ENCODE measurements at regions not wholly inside any gene's neighbourhood (a gene's known extent, or its start where the extent isn't known, plus 50 kb on each side); places are given as distances from the start of the nearest gene placed in this dataset.
A peak's percentile ranks its signal among the peaks of the same experiment; 100 is the strongest.
"Not testable (repeated sequence)": the region's sequence is repeated elsewhere in the genome, so short reads cannot be mapped to it uniquely, and the experiment has no call there.

- no peak for DNase-seq
Observed at GRCh38 chr4:181777518-181777917, 465.7 kb upstream of the TENM3 start.

DNA sequence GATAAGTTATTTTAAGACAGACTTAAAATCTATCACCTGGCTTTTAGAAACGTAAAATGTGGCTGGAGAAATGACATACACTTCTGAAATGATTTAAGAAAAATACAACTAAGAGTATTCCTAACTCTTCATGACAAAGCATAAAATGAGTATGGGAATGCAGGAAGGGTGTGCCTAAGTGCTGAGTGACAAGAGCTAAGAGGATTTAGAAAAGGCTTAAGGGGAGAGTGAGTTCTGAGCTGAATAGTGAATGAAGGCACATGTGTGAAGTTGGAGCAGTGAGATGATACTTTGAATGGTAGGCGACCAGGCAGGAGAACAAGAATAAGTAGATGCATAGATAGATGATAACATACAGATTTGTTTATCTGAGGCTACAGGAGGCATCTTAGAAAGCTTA is 458.3 kb upstream of the TENM3 start:
- no peak for DNase-seq

DNA sequence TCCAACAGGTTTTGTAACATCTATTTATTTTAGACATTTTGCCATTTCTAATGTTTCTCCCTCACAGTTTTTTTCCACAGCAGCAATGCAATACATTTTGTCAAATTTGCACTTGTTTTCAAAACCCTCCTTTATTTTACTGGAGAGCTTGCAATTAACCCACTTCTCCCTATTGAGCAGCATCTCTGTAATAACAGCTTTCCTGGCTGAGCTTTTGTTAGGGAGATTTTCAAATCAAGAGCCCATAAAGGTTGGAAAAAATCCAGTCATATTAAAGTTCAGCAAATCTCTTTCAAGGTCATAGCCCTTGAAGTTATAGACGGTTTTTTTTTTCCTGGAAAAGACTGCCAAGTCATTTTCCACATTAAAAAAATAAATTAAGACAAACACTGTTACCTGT is 450.6 kb upstream of the TENM3 start:
- no peak for DNase-seq

- DNase-seq: no peak
Observed at GRCh38 chr4:181793096-181793495, 450.1 kb upstream of the TENM3 start.

- DNase-seq: peak; percentile 57
Observed at GRCh38 chr4:181796502-181796901, 446.7 kb upstream of the TENM3 start.

DNA sequence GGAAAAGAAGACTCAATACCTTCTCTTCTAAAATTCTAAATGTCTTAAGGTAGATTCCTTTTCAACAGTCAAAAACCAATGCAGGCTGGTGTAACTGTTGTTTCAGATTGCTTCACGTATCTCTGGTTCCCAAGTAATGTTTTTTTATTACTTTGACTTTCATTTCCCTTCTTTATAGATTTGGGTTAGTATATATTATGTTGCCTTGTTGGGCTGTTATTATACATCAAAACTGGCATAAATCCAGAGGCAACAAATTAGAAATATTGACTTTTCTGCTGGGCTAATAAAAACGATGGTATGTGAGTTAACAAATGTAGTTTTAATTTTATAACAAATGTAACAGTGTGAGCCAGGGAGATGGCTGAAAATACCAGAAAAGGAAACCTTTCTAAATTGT is 444.7 kb upstream of the TENM3 start:
- no peak for DNase-seq

DNA sequence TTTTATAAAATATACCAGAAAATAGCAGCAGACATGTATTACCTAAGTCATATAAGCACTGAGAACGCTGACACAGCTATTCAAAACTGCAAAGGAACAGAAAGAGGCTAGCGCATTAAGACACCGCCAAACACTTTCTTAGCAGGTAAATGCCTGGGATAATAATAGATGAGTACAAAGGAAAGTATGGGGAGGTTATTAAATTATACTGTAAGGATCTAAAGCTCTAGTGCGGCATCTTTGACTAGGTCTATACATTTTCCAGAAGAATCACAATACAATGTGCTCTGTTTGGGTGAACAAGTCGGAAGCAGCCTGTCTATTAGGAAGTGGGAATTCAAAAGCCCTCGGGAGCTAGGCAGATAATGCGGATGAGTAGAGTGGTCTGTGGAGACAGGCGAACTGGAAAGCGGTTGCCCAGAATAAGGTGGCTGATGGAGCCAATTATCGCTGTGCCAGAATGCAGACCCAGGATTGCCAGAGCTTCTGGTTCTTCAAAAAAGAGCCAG is 443.6 kb upstream of the TENM3 start:
- no peak for DNase-seq

DNA sequence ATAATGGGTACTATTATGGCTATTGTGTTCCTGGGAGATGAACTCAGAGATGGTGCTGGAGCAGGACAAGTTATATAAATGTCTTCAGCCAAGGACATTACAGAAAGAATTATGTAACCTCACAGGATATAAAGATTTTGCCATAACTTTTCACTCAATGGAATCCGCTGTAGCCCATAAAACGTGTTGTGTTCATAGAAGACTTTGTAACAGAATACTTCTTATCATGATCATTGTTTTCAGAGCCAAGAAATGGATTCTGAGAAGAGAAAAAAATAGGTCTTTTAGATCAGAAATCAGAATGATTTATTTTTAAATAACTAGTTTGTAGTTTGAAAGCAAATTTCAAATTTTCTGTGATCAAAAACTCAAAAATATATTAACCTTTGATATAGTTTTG is 441.0 kb upstream of the TENM3 start:
- DNase-seq: no peak

DNA sequence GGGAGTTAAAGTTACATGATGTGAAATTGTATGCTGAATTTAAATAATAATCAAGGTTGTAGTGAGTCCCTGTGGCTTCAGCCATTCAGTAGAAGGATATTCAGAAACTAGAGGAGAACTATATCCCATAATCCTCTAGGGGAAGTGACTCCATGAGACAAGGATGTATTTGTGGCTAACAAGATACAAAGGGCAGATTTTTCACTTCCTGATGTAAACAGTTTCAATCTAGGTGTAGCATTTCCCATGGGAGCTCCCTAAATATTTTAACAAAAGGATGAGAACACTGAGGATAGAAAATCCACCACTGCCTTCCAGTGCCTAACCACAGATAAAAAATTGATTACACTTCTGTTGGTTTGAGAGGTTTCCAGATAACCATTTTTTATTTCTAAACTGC is 435.4 kb upstream of the TENM3 start:
- DNase-seq: no peak

GRCh38 chr4:181810711-181811110 is 432.5 kb upstream of the TENM3 start:
- DNase-seq: no peak

GRCh38 chr4:181811550-181811949 is 431.7 kb upstream of the TENM3 start:
- DNase-seq: not testable (repeated sequence)

GRCh38 chr4:181819946-181820345 is 423.3 kb upstream of the TENM3 start:
- DNase-seq: peak; percentile 71

DNA sequence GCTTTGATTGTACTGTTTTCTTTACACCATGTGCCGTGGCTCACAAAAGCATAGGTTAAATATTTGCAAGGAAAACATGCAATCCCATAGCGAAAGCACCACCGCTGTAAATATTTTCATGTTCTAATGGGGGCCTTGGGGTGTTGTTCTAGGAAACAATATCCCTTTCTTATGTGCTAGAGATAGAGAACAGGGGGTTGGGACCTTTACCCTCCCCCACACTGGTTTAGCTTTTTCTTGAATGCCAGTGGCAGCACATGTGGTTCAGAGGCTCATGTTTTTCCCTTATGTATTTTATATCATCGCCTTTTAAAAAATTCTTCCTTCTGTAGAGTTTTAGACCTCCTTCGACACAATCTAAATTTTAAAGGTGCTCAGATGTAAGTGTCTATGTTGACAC is 422.6 kb upstream of the TENM3 start:
- no peak for DNase-seq

DNA sequence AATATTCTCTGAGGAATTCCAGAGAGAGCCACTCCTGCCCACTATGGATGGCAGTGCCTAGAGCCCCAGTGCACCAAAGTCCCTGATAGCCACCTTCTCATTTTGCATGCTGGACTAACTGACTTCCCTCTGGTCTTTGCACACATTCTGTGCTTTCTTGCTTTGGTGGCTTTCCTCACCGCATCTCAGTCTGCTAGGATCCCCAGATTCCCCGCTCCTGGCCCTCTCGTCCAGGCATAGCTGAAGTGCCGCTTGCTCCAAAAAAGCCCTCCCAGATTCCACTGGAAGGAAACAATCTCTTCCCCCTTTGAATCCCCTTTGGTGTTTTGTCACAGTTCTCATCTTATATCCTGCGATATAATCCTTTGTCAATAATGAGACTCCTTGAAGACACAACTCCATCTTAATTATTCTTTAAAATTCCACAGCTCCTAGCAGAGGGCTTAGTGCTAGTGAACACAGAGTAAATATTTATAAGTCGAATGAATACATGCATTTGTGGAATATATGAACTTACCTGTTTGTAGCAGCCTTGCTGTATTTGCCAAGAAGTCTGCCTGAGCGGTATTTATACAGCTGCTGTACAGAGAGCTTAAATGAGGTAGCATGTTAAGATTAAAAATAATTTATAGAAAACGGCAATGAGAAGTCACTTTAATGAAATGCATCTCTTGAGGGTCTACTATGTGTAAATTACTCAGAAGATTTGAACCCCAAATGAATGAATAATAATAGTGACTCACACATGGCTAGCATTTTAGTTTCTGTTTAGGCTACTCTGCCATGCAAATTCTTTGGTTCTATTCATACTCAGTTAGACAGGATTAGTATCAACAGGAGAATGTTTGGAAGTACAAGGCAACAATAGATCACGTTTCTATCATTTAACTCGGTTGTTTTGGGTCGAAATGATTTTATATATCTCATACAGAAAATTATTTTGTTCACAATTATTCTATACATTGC is 421.9 kb upstream of the TENM3 start:
- peak; percentile 65 for DNase-seq

DNA sequence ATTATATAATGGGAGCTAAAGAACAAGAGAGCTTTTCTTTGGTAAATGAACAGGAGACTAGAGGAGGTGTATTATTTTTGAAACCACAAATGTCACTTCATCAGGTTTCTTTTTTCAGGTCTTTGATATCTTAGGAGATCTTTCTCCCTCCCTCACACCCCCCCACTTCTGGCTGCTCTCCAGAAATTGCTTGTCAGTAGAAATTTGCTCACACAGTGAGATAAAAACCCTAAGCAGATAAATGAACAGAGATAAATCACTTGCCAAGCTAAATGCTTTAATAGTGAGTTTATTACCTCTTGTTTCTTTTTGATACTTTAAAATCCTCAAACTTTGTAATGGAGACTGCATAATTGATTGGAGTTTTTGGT is 421.2 kb upstream of the TENM3 start:
- peak; percentile 36 for DNase-seq

DNA sequence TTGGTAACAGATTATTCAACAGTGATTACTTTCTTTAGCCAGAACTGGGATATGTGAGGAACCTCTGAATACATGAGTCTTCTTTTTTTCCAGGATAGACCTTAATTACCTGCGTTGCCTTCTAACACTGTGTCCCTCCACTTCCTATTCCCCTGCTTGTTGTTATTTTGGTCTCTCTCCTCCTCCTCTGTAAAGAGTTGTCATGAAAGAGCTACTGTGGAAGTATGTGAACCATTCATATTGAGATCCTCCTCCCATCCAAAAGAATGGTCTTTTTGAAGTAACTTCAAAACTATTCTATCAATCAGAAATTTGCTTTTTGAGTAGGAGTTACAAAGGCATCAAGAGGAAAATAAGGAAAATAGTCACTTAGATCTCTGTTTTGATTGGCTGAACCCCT is 420.0 kb upstream of the TENM3 start:
- no peak for DNase-seq

- DNase-seq: no peak
Observed at GRCh38 chr4:181823645-181824044, 419.6 kb upstream of the TENM3 start.

DNA sequence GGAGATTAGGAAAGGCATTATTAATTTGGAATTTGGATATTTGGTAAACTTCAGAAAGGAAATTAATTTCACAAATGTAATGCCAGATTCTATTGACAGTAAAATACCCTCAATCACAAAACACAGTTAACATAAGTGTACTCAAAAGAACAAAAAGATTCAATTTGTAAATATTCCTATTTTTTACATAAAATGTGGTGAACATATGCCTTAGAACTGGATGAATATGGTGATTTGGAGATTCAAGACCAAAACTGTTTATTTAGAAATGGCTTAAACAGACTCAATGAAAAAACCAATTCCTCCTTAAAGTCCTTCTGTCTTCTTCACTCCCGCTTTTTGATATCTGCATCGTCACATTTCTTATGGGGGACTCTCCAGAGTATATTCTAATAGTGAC is 417.6 kb upstream of the TENM3 start:
- DNase-seq: no peak

DNA sequence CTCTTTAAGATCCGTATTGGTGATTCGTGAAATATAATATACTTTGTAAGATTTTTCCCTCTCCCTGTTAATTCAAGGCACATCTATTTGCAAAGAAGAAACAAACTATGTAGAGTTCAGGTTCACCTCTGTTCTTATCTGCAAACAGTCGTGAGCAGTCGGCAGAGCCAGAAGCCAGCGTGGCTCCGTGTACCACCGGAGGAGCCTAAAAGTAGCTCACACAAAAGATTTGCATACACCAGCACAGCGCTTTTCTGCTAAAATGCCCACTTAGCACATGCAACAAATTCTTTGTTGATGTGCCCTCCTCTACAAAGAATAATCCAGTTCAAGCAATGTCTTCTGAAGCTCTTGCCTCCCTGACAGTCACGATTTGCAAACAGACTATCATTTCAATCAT is 416.0 kb upstream of the TENM3 start:
- no peak for DNase-seq

GRCh38 chr4:181830404-181831035 is 412.7 kb upstream of the TENM3 start:
- no peak for DNase-seq

DNA sequence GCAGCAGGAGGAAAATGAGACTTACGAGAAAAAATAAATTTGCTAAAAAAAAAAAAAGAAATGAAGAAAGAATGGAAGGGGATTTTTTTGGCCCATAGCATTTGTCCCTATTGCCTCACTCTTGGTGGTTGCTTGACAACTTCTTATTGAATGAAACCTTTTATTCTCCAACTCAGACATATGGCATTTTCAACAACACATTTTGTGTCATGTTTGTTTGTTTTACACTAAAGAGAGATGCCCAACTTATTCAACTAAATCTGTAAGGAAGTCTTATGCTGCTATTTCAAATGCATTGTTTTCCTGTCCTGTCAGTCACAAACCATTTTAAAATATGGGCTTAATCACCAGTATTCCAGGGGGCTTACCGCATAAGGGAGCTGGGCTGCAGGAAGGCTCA is 409.1 kb upstream of the TENM3 start:
- DNase-seq: no peak

DNA sequence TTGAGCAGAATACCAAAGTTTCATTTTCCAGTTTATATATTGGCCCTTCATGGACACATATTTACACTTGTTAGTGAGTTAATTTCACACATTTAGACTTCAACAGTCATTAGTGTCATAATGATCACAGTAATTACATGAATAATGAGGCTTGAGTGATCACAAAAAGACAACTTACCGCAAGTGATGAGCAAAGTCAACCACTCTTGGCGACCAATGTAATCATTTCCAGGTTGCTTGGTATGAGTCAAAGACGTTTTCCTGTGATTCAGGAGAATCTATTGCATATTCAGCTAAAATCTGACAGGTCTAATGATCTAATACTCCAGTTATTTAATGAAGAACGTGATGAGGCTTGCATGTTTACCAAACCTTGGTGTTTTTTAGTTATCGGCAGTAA is 407.9 kb upstream of the TENM3 start:
- peak; percentile 66 for DNase-seq

- no peak for DNase-seq
Observed at GRCh38 chr4:181838253-181838652, 404.9 kb upstream of the TENM3 start.

DNA sequence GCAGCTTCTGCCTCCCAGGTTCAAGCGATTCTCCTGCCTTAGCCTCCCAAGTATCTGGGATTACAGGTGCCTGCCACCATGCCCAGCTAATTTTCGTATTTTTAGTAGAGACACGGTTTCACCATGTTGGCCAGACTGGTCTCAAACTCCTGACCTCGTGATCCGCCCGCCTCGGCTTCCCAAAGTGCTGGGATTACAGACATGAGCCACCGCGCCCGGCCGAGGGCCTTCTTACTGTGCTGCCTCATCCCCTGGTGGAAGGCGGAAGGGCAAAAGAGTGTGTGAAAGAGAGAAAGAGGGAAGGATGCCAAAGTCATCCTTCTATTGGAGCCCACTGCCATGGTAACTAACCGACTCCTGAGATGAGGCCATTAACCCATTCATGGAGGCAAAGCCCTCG is 399.4 kb upstream of the TENM3 start:
- not testable (repeated sequence) for DNase-seq
